Suprapubic skin (tissue), 4 donors: ENCODE measurements at regions not wholly inside any gene's neighbourhood (a gene's known extent, or its start where the extent isn't known, plus 50 kb on each side); places are given as distances from the start of the nearest gene placed in this dataset.

ENCODE experiments used
- DNase-seq, 2 donors: peaks; one replicate each; pipeline ENCODE4 v3.0.0-alpha.2; 2019; ENCODE audit warnings: low spot score in 2 of 2
- H3K27ac ChIP-seq: fragments of 200-600 bp; sonication (generic); one replicate; pipeline ENCODE4 v1.5.1; 2019
- H3K27me3 ChIP-seq: fragments of 200-600 bp; sonication (generic); one replicate; pipeline ENCODE4 v1.5.1; 2019
- H3K36me3 ChIP-seq: fragments of 200-600 bp; sonication (generic); one replicate; pipeline ENCODE4 v1.5.1; 2019
- H3K4me1 ChIP-seq: fragments of 200-600 bp; sonication (generic); one replicate; pipeline ENCODE4 v1.5.1; 2019
- H3K4me3 ChIP-seq: fragments of 200-600 bp; sonication (generic); one replicate; pipeline ENCODE4 v1.5.1; 2019; ENCODE audit warnings: mild to moderate bottlenecking
- H3K9me3 ChIP-seq: fragments of 200-600 bp; sonication (generic); one replicate; pipeline ENCODE4 v1.5.1; 2019
- EP300 ChIP-seq: sonication (generic); formaldehyde crosslinking; IDR thresholded peaks from one replicate; pipeline ENCODE4 v1.6.1; 2017; ENCODE audit warnings: antibody characterized with exemption
- POLR2A ChIP-seq, 2 donors: fragments of 450-650 bp; IDR thresholded peaks; one replicate each; pipeline ENCODE4 v1.6.1; 2017; ENCODE audit warnings: antibody characterized with exemption in 2 of 2, mild to moderate bottlenecking in 2 of 2, moderate library complexity in 2 of 2
- POLR2AphosphoS5 ChIP-seq, 3 donors: sonication (generic); formaldehyde crosslinking; IDR thresholded peaks; one replicate each; pipeline ENCODE4 v1.6.1; 2017; ENCODE audit warnings: antibody characterized with exemption in 3 of 3
- WGBS: methylation state at CpG from one replicate; pipeline ENCODE4 v1.1.5; 2018; 5-methylcytosine and 5-hydroxymethylcytosine counted together
- TF ChIP-seq, protein P1 (sequence below), 2 donors: fragments of 200-600 bp in 1 of 2; fragments of 450-650 bp in 1 of 2; sonication (generic) in 1 of 2; IDR thresholded peaks; one replicate each; pipeline ENCODE4 v1.5.1; 2016 to 2019; ENCODE audit warnings: antibody characterized with exemption in 2 of 2, mild to moderate bottlenecking in 1 of 2, moderate library complexity in 1 of 2

DNA sequence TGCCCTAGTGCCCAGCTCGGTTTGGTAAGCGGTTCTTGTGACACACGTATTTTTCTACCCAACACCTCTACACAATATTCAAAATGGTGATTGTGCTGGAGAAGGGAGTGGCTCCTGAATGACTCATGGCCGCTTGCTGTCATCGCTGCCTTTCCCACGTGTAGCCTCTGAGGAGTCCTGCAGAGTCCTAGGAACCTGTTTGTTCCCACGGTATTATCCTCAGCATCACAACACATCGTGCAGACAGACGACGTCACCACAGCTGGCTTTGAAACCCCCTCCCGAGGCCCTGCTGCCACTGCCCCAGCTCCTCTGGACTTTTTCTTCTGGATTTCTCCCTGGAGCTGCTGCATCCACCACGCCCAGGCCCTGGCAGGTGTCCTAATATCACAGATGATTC, 353.5 kb downstream of the SMOC2 start:
- H3K27me3 ChIP-seq, result peaks cover 18% of the 10 kb centered on the region
- no peak overlapping the region for H3K4me3 ChIP-seq
- no peak for DNase-seq
- no peaks in the 10 kb centered on the region for H3K36me3 ChIP-seq
- H3K4me1 ChIP-seq, result no peaks in the 10 kb centered on the region
- no peak overlapping the region for H3K27ac ChIP-seq
- 85% methylated on average over 12 of the region's 12 CpGs for WGBS
- no peak for TF ChIP-seq POLR2AphosphoS5 (IDR thresholded peaks at IDR 0.05)
- TF ChIP-seq, protein P1, sequence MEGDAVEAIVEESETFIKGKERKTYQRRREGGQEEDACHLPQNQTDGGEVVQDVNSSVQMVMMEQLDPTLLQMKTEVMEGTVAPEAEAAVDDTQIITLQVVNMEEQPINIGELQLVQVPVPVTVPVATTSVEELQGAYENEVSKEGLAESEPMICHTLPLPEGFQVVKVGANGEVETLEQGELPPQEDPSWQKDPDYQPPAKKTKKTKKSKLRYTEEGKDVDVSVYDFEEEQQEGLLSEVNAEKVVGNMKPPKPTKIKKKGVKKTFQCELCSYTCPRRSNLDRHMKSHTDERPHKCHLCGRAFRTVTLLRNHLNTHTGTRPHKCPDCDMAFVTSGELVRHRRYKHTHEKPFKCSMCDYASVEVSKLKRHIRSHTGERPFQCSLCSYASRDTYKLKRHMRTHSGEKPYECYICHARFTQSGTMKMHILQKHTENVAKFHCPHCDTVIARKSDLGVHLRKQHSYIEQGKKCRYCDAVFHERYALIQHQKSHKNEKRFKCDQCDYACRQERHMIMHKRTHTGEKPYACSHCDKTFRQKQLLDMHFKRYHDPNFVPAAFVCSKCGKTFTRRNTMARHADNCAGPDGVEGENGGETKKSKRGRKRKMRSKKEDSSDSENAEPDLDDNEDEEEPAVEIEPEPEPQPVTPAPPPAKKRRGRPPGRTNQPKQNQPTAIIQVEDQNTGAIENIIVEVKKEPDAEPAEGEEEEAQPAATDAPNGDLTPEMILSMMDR (IDR thresholded peaks at IDR 0.05), result no peak
- no peak for TF ChIP-seq POLR2A (IDR thresholded peaks at IDR 0.05)
- TF ChIP-seq EP300, result no peak
- H3K9me3 ChIP-seq, result no peaks in the 10 kb centered on the region

DNA sequence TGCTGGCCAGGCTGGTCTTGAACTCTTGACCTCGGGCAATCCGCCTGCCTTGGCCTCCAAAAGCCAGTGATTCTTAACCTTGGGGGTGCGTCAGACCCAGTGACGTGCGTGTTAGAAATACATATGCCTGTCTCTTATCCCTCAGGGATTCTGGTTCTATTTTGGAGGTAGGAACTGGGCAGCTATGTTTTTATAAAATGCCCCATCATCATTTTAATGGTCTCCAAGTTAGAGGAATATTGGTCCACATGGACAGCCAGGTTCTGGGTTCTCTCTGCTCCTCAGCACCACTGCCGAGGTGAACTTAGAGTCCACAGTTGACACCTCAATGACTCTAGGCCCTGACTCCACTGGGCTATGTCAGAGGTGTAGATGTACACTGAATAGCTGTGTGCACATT, 352.7 kb downstream of the SMOC2 start:
- TF ChIP-seq EP300, result no peak
- TF ChIP-seq POLR2A (IDR thresholded peaks at IDR 0.05), result no peak
- TF ChIP-seq, protein P1 (IDR thresholded peaks at IDR 0.05), result no peak
- TF ChIP-seq POLR2AphosphoS5 (IDR thresholded peaks at IDR 0.05), result no peak
- no peaks in the 10 kb centered on the region for H3K36me3 ChIP-seq
- H3K27me3 ChIP-seq, result peaks cover 13% of the 10 kb centered on the region
- no peak for DNase-seq
- H3K9me3 ChIP-seq, result no peaks in the 10 kb centered on the region
- WGBS, result 72% methylated on average over 5 of the region's 6 CpGs
- no peak overlapping the region for H3K4me3 ChIP-seq
- no peak overlapping the region for H3K27ac ChIP-seq
- H3K4me1 ChIP-seq, result no peaks in the 10 kb centered on the region

DNA sequence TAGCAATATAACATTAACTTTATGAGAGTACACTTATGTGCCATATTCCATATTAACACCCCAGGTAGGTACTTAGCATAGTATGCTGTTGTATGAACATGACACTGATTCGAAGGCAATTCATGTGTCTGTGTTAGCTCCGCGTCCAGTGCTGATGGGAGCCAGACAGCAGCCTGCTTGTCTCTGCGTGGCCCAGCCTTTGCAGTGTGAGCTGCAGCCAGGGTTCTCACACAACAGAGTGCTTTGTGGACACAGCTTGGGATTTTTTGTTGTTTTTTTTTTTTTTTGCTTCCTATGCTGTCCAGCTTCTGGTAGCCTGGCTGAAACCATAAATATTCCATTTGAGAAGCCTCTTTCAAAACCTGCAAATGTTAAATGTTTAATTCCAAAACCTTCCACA, 350.9 kb downstream of the SMOC2 start:
- no peak overlapping the region for H3K27ac ChIP-seq
- H3K9me3 ChIP-seq, result no peaks in the 10 kb centered on the region
- TF ChIP-seq, protein P1 (IDR thresholded peaks at IDR 0.05), result no peak
- TF ChIP-seq POLR2AphosphoS5 (IDR thresholded peaks at IDR 0.05), result no peak
- TF ChIP-seq EP300, result no peak
- no peak for TF ChIP-seq POLR2A (IDR thresholded peaks at IDR 0.05)
- H3K36me3 ChIP-seq, result no peaks in the 10 kb centered on the region
- DNase-seq, result no peak
- no peak overlapping the region for H3K4me3 ChIP-seq
- H3K27me3 ChIP-seq, result peaks cover 7% of the 10 kb centered on the region
- H3K4me1 ChIP-seq, result no peaks in the 10 kb centered on the region
- 90% methylated on average over 4 of the region's 4 CpGs for WGBS

DNA sequence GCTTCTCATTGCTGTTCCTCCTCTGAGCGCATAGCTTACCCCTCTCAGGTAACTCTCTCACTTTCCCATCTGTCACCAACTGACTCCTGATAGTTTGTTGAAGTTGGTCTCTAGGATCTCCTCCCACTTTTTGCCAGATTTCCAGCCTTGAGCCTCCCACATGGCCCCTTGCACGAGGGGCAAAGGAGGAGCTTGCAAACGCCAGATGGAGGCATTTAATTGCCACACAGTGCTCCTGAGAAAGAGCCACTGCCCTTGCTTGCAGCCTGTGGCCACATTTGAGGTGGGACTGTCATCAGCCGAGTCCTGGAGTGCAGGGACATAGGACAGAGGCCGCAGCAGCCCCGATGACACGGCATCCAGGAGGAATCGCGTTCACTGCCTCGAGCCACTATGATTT, 348.7 kb downstream of the SMOC2 start:
- H3K4me1 ChIP-seq, result no peaks in the 10 kb centered on the region
- H3K9me3 ChIP-seq, result no peaks in the 10 kb centered on the region
- no peak overlapping the region for H3K27ac ChIP-seq
- WGBS, result 82% methylated on average over 10 of the region's 10 CpGs
- H3K36me3 ChIP-seq, result no peaks in the 10 kb centered on the region
- no peak for DNase-seq
- no peak overlapping the region for H3K4me3 ChIP-seq
- TF ChIP-seq POLR2AphosphoS5 (IDR thresholded peaks at IDR 0.05), result no peak
- TF ChIP-seq POLR2A (IDR thresholded peaks at IDR 0.05), result no peak
- H3K27me3 ChIP-seq, result peaks cover 10% of the 10 kb centered on the region

DNA sequence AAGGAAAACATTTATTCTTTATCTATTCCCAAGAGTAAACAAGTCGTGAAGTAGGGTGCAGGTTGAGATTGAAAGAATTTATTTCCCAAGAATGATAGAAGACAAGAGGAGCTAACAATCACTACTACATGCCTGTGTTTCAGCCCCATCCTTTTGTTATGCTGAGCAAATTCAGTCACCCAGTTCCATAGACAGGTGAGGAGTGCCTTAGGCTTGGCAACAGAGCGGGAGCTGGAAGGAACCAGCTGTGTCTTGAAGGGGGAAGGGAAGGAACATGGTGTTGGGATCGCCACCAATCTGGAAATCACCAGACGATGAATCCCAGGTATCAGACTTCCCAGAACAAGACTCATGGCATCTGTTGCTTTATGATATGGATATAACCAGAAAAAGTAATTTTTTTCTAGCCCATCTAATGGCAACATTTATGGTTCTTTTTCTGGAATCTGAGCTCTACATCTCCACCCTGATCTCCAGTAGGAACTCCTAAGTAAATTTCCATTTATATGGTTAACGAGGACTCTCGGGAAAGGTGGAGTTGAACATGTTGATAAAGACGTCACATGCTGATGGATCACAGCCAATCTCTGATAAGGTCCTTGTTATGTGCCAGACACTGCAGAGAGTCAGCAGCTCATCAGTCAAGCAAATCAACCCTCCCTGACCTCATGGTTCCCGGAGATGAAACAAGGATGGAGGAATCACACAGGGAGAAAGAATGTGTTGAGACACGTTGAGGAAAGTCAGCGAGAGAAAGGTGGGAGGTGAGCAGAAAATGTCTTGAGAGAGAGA, 344.9 kb downstream of the SMOC2 start:
- Histone ChIP-seq H3K4me1 (no peaks in the 10 kb centered on the region), H3K4me3 (no peak overlapping the region), H3K27ac (no peak overlapping the region), H3K9me3 (no peaks in the 10 kb centered on the region), H3K27me3 (peaks cover 10% of the 10 kb centered on the region), H3K36me3 (no peaks in the 10 kb centered on the region)
- 56% methylated on average over 10 of the region's 10 CpGs for WGBS
- TF ChIP-seq, protein P1 (IDR thresholded peaks at IDR 0.05), result no peak
- no peak for TF ChIP-seq EP300
- no peak for TF ChIP-seq POLR2AphosphoS5 (IDR thresholded peaks at IDR 0.05)
- TF ChIP-seq POLR2A (IDR thresholded peaks at IDR 0.05), result no peak
- no peak for DNase-seq

DNA sequence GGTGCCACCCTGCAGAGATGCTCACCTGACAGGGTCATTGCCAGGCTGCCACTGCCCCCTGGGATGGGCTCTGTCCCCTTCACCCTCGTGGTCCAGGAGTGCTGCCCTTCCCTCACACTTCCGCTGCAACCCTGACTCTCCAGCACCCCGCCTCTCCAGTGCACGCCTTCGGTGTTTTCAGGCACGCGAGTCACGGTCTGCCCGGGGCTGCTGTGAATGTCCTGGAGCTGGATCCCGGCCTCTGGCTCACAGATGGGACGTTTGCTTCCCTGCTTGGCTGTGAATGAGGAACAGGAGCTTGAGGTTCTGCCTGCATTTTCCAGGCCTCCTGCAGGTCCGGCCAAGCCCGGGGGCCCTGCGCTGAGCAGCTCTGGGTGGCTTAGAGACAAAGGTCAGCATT, 343.4 kb downstream of the SMOC2 start:
- H3K9me3 ChIP-seq, result no peaks in the 10 kb centered on the region
- H3K27me3 ChIP-seq, result peaks cover 6% of the 10 kb centered on the region
- H3K4me3 ChIP-seq, result no peak overlapping the region
- DNase-seq, result no peak
- H3K27ac ChIP-seq, result no peak overlapping the region
- TF ChIP-seq EP300, result no peak
- TF ChIP-seq POLR2AphosphoS5 (IDR thresholded peaks at IDR 0.05), result no peak
- no peak for TF ChIP-seq POLR2A (IDR thresholded peaks at IDR 0.05)
- TF ChIP-seq, protein P1 (IDR thresholded peaks at IDR 0.05), result no peak
- no peaks in the 10 kb centered on the region for H3K4me1 ChIP-seq
- no peaks in the 10 kb centered on the region for H3K36me3 ChIP-seq
- WGBS, result 80% methylated on average over 14 of the region's 14 CpGs
